GM21786 (cell line): ENCODE measurements at regions not wholly inside any gene's neighbourhood (a gene's known extent, or its start where the extent isn't known, plus 50 kb on each side); places are given as distances from the start of the nearest gene placed in this dataset.
"Not testable (repeated sequence)": the region's sequence is repeated elsewhere in the genome, so short reads cannot be mapped to it uniquely, and the experiment has no call there.

Source experiments
- ATAC-seq: cut with Tn5 transposase; IDR thresholded peaks from one replicate; pipeline ENCODE4 v1.9.1; 2021; ENCODE audit not compliant: unreplicated experiment

- not testable (repeated sequence) for ATAC-seq
Measured at GRCh38 chr16:13336907-13337881, 435.8 kb downstream of the SHISA9 start.

- no peak for ATAC-seq
Measured at GRCh38 chr16:13338044-13338443, 436.6 kb downstream of the SHISA9 start.

- ATAC-seq: no peak
Measured at GRCh38 chr16:13342675-13343074, 441.3 kb downstream of the SHISA9 start.

- ATAC-seq: no peak
Measured at GRCh38 chr16:13344001-13344400, 442.6 kb downstream of the SHISA9 start.

GRCh38 chr16:13348416-13348815 is 447.0 kb downstream of the SHISA9 start:
- ATAC-seq: no peak

- ATAC-seq: no peak
Measured at GRCh38 chr16:13350000-13350399, 448.6 kb downstream of the SHISA9 start.

- ATAC-seq: no peak
Measured at GRCh38 chr16:13351181-13351580, 449.8 kb downstream of the SHISA9 start.

- ATAC-seq: no peak
Measured at GRCh38 chr16:13351601-13352217, 450.3 kb downstream of the SHISA9 start.

GRCh38 chr16:13352796-13353195 is 451.4 kb downstream of the SHISA9 start:
- ATAC-seq: not testable (repeated sequence)

GRCh38 chr16:13357842-13358241 is 456.4 kb downstream of the SHISA9 start:
- not testable (repeated sequence) for ATAC-seq

GRCh38 chr16:13359835-13360234 is 458.4 kb downstream of the SHISA9 start:
- ATAC-seq: no peak

- ATAC-seq: no peak
Measured at GRCh38 chr16:13372421-13372820, 471.0 kb downstream of the SHISA9 start.

- no peak for ATAC-seq
Measured at GRCh38 chr16:13376174-13376573, 474.8 kb downstream of the SHISA9 start.

GRCh38 chr16:13377143-13377542 is 475.7 kb downstream of the SHISA9 start:
- no peak for ATAC-seq

GRCh38 chr16:13378151-13378550 is 476.8 kb downstream of the SHISA9 start:
- no peak for ATAC-seq

GRCh38 chr16:13379266-13379665 is 477.9 kb downstream of the SHISA9 start:
- ATAC-seq: no peak

GRCh38 chr16:13385156-13386040 is 484.0 kb downstream of the SHISA9 start:
- not testable (repeated sequence) for ATAC-seq

- ATAC-seq: peak; percentile 59
Measured at GRCh38 chr16:13390093-13390985, 488.9 kb downstream of the SHISA9 start.

- no peak for ATAC-seq
Measured at GRCh38 chr16:13390986-13391305, 489.5 kb downstream of the SHISA9 start.

GRCh38 chr16:13391337-13391736 is 489.9 kb downstream of the SHISA9 start:
- ATAC-seq: no peak
